MCF 10A (cell line): ENCODE measurements at regions not wholly inside any gene's neighbourhood (a gene's known extent, or its start where the extent isn't known, plus 50 kb on each side); places are given as distances from the start of the nearest gene placed in this dataset.

Experiments
- BruUV-seq: library from RNA; stranded (reverse); fragments of 400-500 nt; replicated peaks from 2 replicates; lab custom pipeline; 2021; lab: Mats Ljungman, UMichigan
- CTCF ChIA-PET: fragments of 300-600 bp; sonication (Branson Sonifier 250); formaldehyde crosslinking; extraction: SDS; loops from one replicate; lab custom pipeline; 2021; ENCODE audit warnings: antibody characterized with exemption, inconsistent platforms; lab: Yijun Ruan, JAX
- POLR2A ChIA-PET: fragments of 300-600, 350-650 bp; sonication (Branson Sonifier 250); formaldehyde crosslinking; extraction: SDS; loops from one replicate; lab custom pipeline; 2020; ENCODE audit warnings: antibody characterized with exemption, inconsistent platforms; lab: Yijun Ruan, JAX
- DNase-seq: peaks from one replicate; pipeline ENCODE4 v3.0.0-alpha.2; 2018; ENCODE audit not compliant: unreplicated experiment
- H3K27ac Mint-ChIP-seq: one replicate; pipeline ENCODE4 v1.8.0; 2022; ENCODE audit warnings: mild to moderate bottlenecking, low read depth, mixed read lengths; ENCODE audit not compliant: unreplicated experiment
- H3K27me3 Mint-ChIP-seq: one replicate; pipeline ENCODE4 v1.8.0; 2022; ENCODE audit warnings: mixed read lengths; ENCODE audit not compliant: insufficient read depth, unreplicated experiment
- H3K36me3 Mint-ChIP-seq: one replicate; pipeline ENCODE4 v1.8.0; 2022; ENCODE audit warnings: mild to moderate bottlenecking, moderate library complexity, mixed read lengths; ENCODE audit not compliant: insufficient read depth, unreplicated experiment
- H3K4me1 Mint-ChIP-seq: one replicate; pipeline ENCODE4 v1.8.0; 2022; ENCODE audit warnings: mixed read lengths; ENCODE audit not compliant: insufficient read depth, unreplicated experiment
- H3K4me3 Mint-ChIP-seq: one replicate; pipeline ENCODE4 v1.8.0; 2022; ENCODE audit warnings: mild to moderate bottlenecking, moderate library complexity, mixed read lengths; ENCODE audit not compliant: unreplicated experiment
- H3K9me3 Mint-ChIP-seq: one replicate; pipeline ENCODE4 v1.8.0; 2022; ENCODE audit warnings: mixed read lengths; ENCODE audit not compliant: unreplicated experiment
- CTCF ChIP-seq: fragments of 200-600 bp; IDR thresholded peaks from one replicate; pipeline ENCODE4 v1.8.0; 2022; ENCODE audit warnings: antibody characterized with exemption, mild to moderate bottlenecking; ENCODE audit not compliant: unreplicated experiment
- intact Hi-C: fragments of 100-400 bp; cut with micrococcal nuclease; formaldehyde crosslinking; loops from 2 replicates; pipeline ENCODE4 v1.14.1; 2022

DNA sequence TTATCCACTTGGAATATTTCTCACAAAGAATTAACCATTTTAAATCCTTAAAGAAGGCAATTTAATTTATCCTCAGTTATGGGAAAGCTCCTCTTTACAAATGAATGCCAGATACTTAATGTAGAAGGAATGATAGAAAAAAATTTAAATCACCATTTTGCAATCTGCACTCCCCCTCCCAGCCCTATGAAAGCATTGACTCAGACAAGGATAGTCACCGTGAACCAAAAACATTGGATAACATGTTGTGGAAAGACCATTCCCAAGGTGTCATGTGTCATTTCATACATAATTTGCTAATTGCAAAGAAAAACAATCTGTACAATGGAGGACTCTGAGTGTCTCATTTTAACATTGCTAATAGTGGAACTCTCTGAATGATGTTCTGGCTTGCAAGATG is 421.0 kb downstream of the TXNL1 start:
- CTCF ChIA-PET, result no interaction called here
- H3K4me3 Mint-ChIP-seq, result no peak overlapping the region
- no peaks in the 10 kb centered on the region for H3K9me3 Mint-ChIP-seq
- no peaks in the 10 kb centered on the region for H3K27me3 Mint-ChIP-seq
- H3K27ac Mint-ChIP-seq, result no peak overlapping the region
- TF ChIP-seq CTCF, result no peak
- intact Hi-C loops, result no loop called here
- BruUV-seq, result no TSS peak
- POLR2A ChIA-PET, result no interaction called here
- no peaks in the 10 kb centered on the region for H3K4me1 Mint-ChIP-seq
- no peaks in the 10 kb centered on the region for H3K36me3 Mint-ChIP-seq
- DNase-seq, result no peak

GRCh38 chr18:56214706-56215105 is 423.7 kb downstream of the TXNL1 start:
- H3K4me3 Mint-ChIP-seq, result no peak overlapping the region
- no peak for DNase-seq
- CTCF ChIA-PET, result interaction anchor here (0.9 kb wide), 1 partner anchor 9 kb away, joined by 3 read pairs; no protein-coding TSS in a partner anchor
- POLR2A ChIA-PET, result interaction anchor here (0.6 kb wide), 1 partner anchor 626 kb away, joined by 6 read pairs; no protein-coding TSS in a partner anchor
- no peaks in the 10 kb centered on the region for H3K36me3 Mint-ChIP-seq
- intact Hi-C loops, result no loop called here
- no peaks in the 10 kb centered on the region for H3K27me3 Mint-ChIP-seq
- BruUV-seq, result no TSS peak
- TF ChIP-seq CTCF, result no peak
- H3K27ac Mint-ChIP-seq, result no peak overlapping the region
- no peaks in the 10 kb centered on the region for H3K9me3 Mint-ChIP-seq
- no peaks in the 10 kb centered on the region for H3K4me1 Mint-ChIP-seq

GRCh38 chr18:56210520-56210919 is 427.9 kb downstream of the TXNL1 start:
- DNase-seq, result no peak
- no TSS peak for BruUV-seq
- Mint-ChIP-seq H3K36me3 (no peaks in the 10 kb centered on the region), H3K4me3 (no peak overlapping the region), H3K27ac (no peak overlapping the region), H3K4me1 (no peaks in the 10 kb centered on the region), H3K27me3 (no peaks in the 10 kb centered on the region), H3K9me3 (no peaks in the 10 kb centered on the region)
- ChIA-PET CTCF (interaction anchor here (0.7 kb wide), 1 partner anchor 1140 kb away, joined by 3 read pairs; no protein-coding TSS in a partner anchor), POLR2A (no interaction called here)
- intact Hi-C loops, result no loop called here
- TF ChIP-seq CTCF, result no peak

GRCh38 chr18:56207989-56208388 is 430.4 kb downstream of the TXNL1 start:
- H3K27me3 Mint-ChIP-seq, result no peaks in the 10 kb centered on the region
- TF ChIP-seq CTCF, result no peak
- POLR2A ChIA-PET, result no interaction called here
- H3K36me3 Mint-ChIP-seq, result no peaks in the 10 kb centered on the region
- no peaks in the 10 kb centered on the region for H3K4me1 Mint-ChIP-seq
- no TSS peak for BruUV-seq
- intact Hi-C loops, result no loop called here
- DNase-seq, result no peak
- H3K4me3 Mint-ChIP-seq, result no peak overlapping the region
- CTCF ChIA-PET, result no interaction called here
- H3K27ac Mint-ChIP-seq, result no peak overlapping the region
- peaks cover 5% of the 10 kb centered on the region for H3K9me3 Mint-ChIP-seq
